ENCODE measurements at regions not wholly inside any gene's neighbourhood (a gene's known extent, or its start where the extent isn't known, plus 50 kb on each side); places are given as distances from the start of the nearest gene placed in this dataset.

DNA sequence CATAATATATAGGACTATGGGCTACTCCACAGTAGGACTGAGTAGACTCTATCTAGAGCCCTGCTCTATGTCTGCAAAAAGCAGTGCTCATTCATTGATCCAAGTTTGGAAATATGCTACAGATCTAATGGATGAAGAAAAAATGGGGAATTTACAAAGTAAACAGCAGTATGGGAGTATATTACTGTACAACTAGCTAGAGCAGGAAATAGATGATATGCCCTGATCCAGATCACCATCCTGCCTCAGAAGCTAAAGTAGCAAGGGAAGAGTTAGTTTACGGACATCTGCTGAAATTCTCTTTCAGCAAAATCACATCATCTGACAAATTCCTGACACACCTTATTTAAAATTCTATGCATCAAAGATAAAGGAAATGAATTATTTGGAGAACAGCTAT is 168.2 kb upstream of the SEMA3A start:
- DNase-seq (ENCODE audit: low spot score in 2 of 2), result no peak
- H3K27ac ChIP-seq, result no peak overlapping the region
- TF ChIP-seq, protein P1, sequence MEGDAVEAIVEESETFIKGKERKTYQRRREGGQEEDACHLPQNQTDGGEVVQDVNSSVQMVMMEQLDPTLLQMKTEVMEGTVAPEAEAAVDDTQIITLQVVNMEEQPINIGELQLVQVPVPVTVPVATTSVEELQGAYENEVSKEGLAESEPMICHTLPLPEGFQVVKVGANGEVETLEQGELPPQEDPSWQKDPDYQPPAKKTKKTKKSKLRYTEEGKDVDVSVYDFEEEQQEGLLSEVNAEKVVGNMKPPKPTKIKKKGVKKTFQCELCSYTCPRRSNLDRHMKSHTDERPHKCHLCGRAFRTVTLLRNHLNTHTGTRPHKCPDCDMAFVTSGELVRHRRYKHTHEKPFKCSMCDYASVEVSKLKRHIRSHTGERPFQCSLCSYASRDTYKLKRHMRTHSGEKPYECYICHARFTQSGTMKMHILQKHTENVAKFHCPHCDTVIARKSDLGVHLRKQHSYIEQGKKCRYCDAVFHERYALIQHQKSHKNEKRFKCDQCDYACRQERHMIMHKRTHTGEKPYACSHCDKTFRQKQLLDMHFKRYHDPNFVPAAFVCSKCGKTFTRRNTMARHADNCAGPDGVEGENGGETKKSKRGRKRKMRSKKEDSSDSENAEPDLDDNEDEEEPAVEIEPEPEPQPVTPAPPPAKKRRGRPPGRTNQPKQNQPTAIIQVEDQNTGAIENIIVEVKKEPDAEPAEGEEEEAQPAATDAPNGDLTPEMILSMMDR (IDR thresholded peaks at IDR 0.05), result no peak

DNA sequence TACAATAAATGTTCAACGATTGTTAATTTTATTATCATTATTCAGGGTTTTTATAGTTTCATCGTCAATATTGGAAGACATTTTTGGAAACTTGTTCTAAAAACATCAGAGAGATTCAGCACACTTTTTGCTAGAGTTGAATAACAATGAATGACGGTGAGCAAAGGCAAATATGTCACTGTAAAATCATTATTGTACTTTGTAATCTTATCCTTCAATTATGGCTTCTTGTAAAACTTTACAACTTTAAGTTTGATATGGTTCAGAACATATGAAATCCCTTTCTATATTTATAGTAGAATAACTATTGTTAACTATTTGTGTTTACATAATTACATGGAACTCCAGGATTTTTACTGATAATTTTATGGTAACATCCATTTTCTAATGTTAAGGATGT is 167.8 kb upstream of the SEMA3A start:
- DNase-seq (ENCODE audit: low spot score in 2 of 2), result no peak
- Histone ChIP-seq H3K4me1 (no peaks in the 10 kb centered on the region), H3K36me3 (no peaks in the 10 kb centered on the region), H3K27ac (no peak overlapping the region), H3K9me3 (no peaks in the 10 kb centered on the region), H3K27me3 (no peaks in the 10 kb centered on the region), H3K4me3 (no peak overlapping the region)
- TF ChIP-seq EP300 (IDR thresholded peaks at IDR 0.05) (no peak), POLR2A (IDR thresholded peaks at IDR 0.05) (no peak)
- TF ChIP-seq, protein P1 (IDR thresholded peaks at IDR 0.05), result no peak
- WGBS, 2 donors, result 95% methylated on average over 3 of the region's 3 CpGs

More for the DNA sequence above, 168.2 kb upstream of the SEMA3A start:
- Histone ChIP-seq H3K4me3 (no peak overlapping the region), H3K27me3 (no peaks in the 10 kb centered on the region), H3K36me3 (no peaks in the 10 kb centered on the region), H3K9me3 (no peaks in the 10 kb centered on the region), H3K4me1 (no peaks in the 10 kb centered on the region)
- WGBS, 2 donors, result 67 to 81% methylated on average over 1 of the region's 1 CpG

DNA sequence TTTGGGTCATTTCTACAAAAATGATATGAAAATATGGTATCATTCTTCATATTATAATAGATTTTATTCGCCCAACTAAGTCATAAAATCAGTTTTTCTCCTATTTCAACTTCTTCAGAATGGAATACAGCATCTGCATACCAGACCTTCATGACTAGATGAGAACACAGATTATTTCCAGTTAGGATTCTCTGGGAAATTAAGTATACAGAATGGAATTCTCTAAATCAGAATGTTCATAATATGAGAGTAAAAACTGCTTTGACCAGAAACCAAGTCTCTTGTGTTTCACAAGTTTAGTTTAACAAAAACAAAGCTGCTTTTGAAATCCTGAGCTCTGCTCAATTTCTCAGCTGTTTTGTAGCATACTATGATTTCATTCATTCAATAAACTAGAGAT is 160.3 kb upstream of the SEMA3A start:
- Histone ChIP-seq H3K36me3 (no peaks in the 10 kb centered on the region), H3K27me3 (no peaks in the 10 kb centered on the region), H3K9me3 (no peaks in the 10 kb centered on the region), H3K4me1 (no peaks in the 10 kb centered on the region), H3K4me3 (no peak overlapping the region), H3K27ac (peak overlapping the region in 1 of 4 donors; percentile 43)
- 68 to 69% methylated on average over 1 of the region's 1 CpG for WGBS, 2 donors
- TF ChIP-seq EP300 (IDR thresholded peaks at IDR 0.05) (no peak), POLR2A (IDR thresholded peaks at IDR 0.05) (no peak)
- TF ChIP-seq, protein P1 (IDR thresholded peaks at IDR 0.05), result no peak
- no peak for DNase-seq (ENCODE audit: low spot score in 2 of 2)

DNA sequence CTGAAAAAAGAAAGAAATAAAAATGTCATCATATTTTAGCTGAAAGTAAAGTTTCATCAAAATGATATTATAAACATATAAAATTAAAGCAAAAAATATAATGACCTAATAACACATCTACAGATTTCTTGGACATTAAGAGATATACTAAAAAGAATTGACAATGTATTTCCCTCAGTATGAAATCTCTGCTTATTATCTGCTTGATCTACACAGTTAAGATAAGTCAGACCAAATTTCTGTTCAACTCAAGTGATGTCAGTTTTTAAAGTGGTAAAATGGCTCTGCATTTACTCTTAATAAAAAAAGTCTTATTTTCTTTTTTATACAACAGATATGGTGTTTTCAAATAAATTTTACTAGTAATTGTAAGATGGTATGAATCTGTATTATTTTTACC is 159.4 kb upstream of the SEMA3A start:
- Histone ChIP-seq H3K4me1 (no peaks in the 10 kb centered on the region), H3K36me3 (no peaks in the 10 kb centered on the region), H3K4me3 (no peak overlapping the region), H3K9me3 (no peaks in the 10 kb centered on the region), H3K27me3 (no peaks in the 10 kb centered on the region), H3K27ac (no peak overlapping the region)
- TF ChIP-seq, protein P1 (IDR thresholded peaks at IDR 0.05), result no peak
- no peak for TF ChIP-seq POLR2A (IDR thresholded peaks at IDR 0.05)
- TF ChIP-seq EP300 (IDR thresholded peaks at IDR 0.05), result no peak
- no peak for DNase-seq (ENCODE audit: low spot score in 2 of 2)

DNA sequence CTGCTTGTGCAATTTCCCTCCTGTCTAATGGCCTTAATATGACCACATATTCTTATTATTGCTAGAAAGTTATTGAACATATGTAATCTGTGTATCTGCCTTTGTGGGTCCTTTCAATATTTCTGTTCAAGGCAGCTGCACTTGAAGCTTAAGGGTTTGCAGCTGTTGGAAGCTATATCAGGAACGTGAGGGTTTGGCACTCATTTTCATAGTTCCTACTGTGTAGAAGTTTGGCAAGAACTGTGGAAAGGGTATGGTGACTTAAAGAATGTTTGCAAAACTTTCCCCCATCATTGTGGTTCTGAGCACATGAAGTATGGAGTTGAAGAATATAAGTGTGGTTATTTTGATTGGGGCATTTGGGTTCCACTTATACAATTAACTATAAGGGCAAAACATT is 144.7 kb upstream of the SEMA3A start:
- H3K27me3 ChIP-seq, result no peaks in the 10 kb centered on the region
- H3K27ac ChIP-seq, result no peak overlapping the region
- TF ChIP-seq, protein P1 (IDR thresholded peaks at IDR 0.05), result no peak
- H3K4me1 ChIP-seq, result no peaks in the 10 kb centered on the region
- no peaks in the 10 kb centered on the region for H3K36me3 ChIP-seq
- H3K4me3 ChIP-seq, result no peak overlapping the region
- H3K9me3 ChIP-seq, result no peaks in the 10 kb centered on the region
- 55 to 71% methylated on average over 1 of the region's 1 CpG for WGBS, 2 donors
- DNase-seq (ENCODE audit: low spot score in 2 of 2), result no peak

All from tibial nerve (tissue), 4 donors.